ENCODE measurements at regions not wholly inside any gene's neighbourhood (a gene's known extent, or its start where the extent isn't known, plus 50 kb on each side); places are given as distances from the start of the nearest gene placed in this dataset.
"Not testable (repeated sequence)": the region's sequence is repeated elsewhere in the genome, so short reads cannot be mapped to it uniquely, and the experiment has no call there.

GRCh38 chr10:117775526-117775925, 233.0 kb downstream of the EMX2 start:
- Histone ChIP-seq H3K4me2 (no peak overlapping the region), H3K36me3 (replicated peaks in 1 of 2; ENCODE audit: control insufficient read depth in 1 of 2, insufficient read depth in 2 of 2, low read length in 1 of 2) (no peaks in the 10 kb centered on the region), H2AFZ (ENCODE audit: low read depth) (no peak overlapping the region), H3K9me3 (no peaks in the 10 kb centered on the region), H3K79me2 (ENCODE audit: insufficient read depth) (no peaks in the 10 kb centered on the region), H3K4me1 (ENCODE audit: control insufficient read depth in 1 of 2, insufficient read depth in 2 of 2, low read depth in 1 of 2, low read length in 1 of 2) (no peaks in the 10 kb centered on the region), H3K27ac (ENCODE audit: low read depth in 2 of 2, low read length in 1 of 2) (no peak overlapping the region), H3K4me3 (ENCODE audit: low read depth in 2 of 2, low read length in 1 of 2) (no peak overlapping the region), H3K9me2 (no peaks in the 10 kb centered on the region), H3K9ac (no peak overlapping the region), H3F3A (replicated peaks; ENCODE audit: insufficient read depth) (no peaks in the 10 kb centered on the region), H4K20me1 (ENCODE audit: insufficient read depth) (no peaks in the 10 kb centered on the region), H3K27me3 (ENCODE audit: insufficient read depth) (no peaks in the 10 kb centered on the region)
- no peak for TF ChIP-seq CHD2 (IDR thresholded peaks at IDR 0.05; ENCODE audit: low read length, partially characterized antibody)
- TF ChIP-seq RCOR1 (IDR thresholded peaks at IDR 0.05; ENCODE audit: low read length), result no peak
- no peak for TF ChIP-seq TCF12 (IDR thresholded peaks at IDR 0.05)
- TF ChIP-seq SMC3 (IDR thresholded peaks at IDR 0.05; ENCODE audit: low read depth, low read length), result no peak
- no peak for TF ChIP-seq JUND (IDR thresholded peaks at IDR 0.05)
- TF ChIP-seq RAD21 (IDR thresholded peaks at IDR 0.05; ENCODE audit: low read length), result no peak
- no peak for TF ChIP-seq ELF1 (IDR thresholded peaks at IDR 0.05)
- no peak for TF ChIP-seq NFIC (IDR thresholded peaks at IDR 0.05; ENCODE audit: borderline replicate concordance)
- no peak for TF ChIP-seq SIN3A (IDR thresholded peaks at IDR 0.05; ENCODE audit: borderline replicate concordance, low read depth, low read length)
- no peak for TF ChIP-seq MXI1 (IDR thresholded peaks at IDR 0.05; ENCODE audit: low read depth, low read length)
- TF ChIP-seq YY1 (IDR thresholded peaks at IDR 0.05; ENCODE audit: low read depth), result no peak
- no peak for TF ChIP-seq ZBTB33 (IDR thresholded peaks at IDR 0.05; ENCODE audit: borderline replicate concordance, low read depth)
- DNase-seq, result no peak
- ChIA-PET POLR2A (no interaction called here), CTCF (no interaction called here)
- WGBS (ENCODE audit: low lambda C conversion rate), result 53% methylated on average over 3 of the region's 3 CpGs

GRCh38 chr10:117777222-117777621, 234.7 kb downstream of the EMX2 start:
- H3K4me3 ChIP-seq (ENCODE audit: low read depth in 2 of 2, low read length in 1 of 2); H3F3A ChIP-seq (replicated peaks; ENCODE audit: insufficient read depth); H4K20me1 ChIP-seq (ENCODE audit: insufficient read depth); H3K9me3 ChIP-seq; H2AFZ ChIP-seq (ENCODE audit: low read depth); H3K27ac ChIP-seq (ENCODE audit: low read depth in 2 of 2, low read length in 1 of 2); DNase-seq; POLR2A ChIA-PET; H3K36me3 ChIP-seq (replicated peaks in 1 of 2; ENCODE audit: control insufficient read depth in 1 of 2, insufficient read depth in 2 of 2, low read length in 1 of 2); H3K79me2 ChIP-seq (ENCODE audit: insufficient read depth); H3K4me1 ChIP-seq (ENCODE audit: control insufficient read depth in 1 of 2, insufficient read depth in 2 of 2, low read depth in 1 of 2, low read length in 1 of 2); H3K9me2 ChIP-seq; H3K27me3 ChIP-seq (ENCODE audit: insufficient read depth); H3K9ac ChIP-seq; H3K4me2 ChIP-seq: not testable (repeated sequence)
- CTCF ChIA-PET, result interaction anchor here (1.1 kb wide), 1 partner anchor 281 kb away, joined by 3 read pairs; no protein-coding TSS in a partner anchor
- WGBS (ENCODE audit: low lambda C conversion rate), result 39% methylated on average over 5 of the region's 5 CpGs

- H3K4me3 ChIP-seq (ENCODE audit: low read depth in 2 of 2, low read length in 1 of 2), result no peak overlapping the region
- DNase-seq, result no peak
- H3K4me2 ChIP-seq, result no peak overlapping the region
- no peaks in the 10 kb centered on the region for H3K27me3 ChIP-seq (ENCODE audit: insufficient read depth)
- no peak overlapping the region for H2AFZ ChIP-seq (ENCODE audit: low read depth)
- H3K9me3 ChIP-seq, result no peaks in the 10 kb centered on the region
- no peaks in the 10 kb centered on the region for H3K79me2 ChIP-seq (ENCODE audit: insufficient read depth)
- no peaks in the 10 kb centered on the region for H4K20me1 ChIP-seq (ENCODE audit: insufficient read depth)
- 5% methylated on average over 3 of the region's 3 CpGs for WGBS (ENCODE audit: low lambda C conversion rate)
- H3K27ac ChIP-seq (ENCODE audit: low read depth in 2 of 2, low read length in 1 of 2), result no peak overlapping the region
- ChIA-PET CTCF (interaction anchor here (1.1 kb wide), 1 partner anchor 282 kb away, joined by 3 read pairs; no protein-coding TSS in a partner anchor), POLR2A (no interaction called here)
- H3K9me2 ChIP-seq, result no peaks in the 10 kb centered on the region
- H3F3A ChIP-seq (replicated peaks; ENCODE audit: insufficient read depth), result no peaks in the 10 kb centered on the region
- H3K36me3 ChIP-seq (replicated peaks in 1 of 2; ENCODE audit: control insufficient read depth in 1 of 2, insufficient read depth in 2 of 2, low read length in 1 of 2), result no peaks in the 10 kb centered on the region
- H3K4me1 ChIP-seq (ENCODE audit: control insufficient read depth in 1 of 2, insufficient read depth in 2 of 2, low read depth in 1 of 2, low read length in 1 of 2), result no peaks in the 10 kb centered on the region
- H3K9ac ChIP-seq, result no peak overlapping the region
- TF ChIP-seq MEF2A (IDR thresholded peaks at IDR 0.05; ENCODE audit: borderline replicate concordance, low read depth), result no peak
- TF ChIP-seq RXRA (IDR thresholded peaks at IDR 0.05; ENCODE audit: borderline replicate concordance, low read depth), result no peak
- TF ChIP-seq RAD21 (IDR thresholded peaks at IDR 0.05; ENCODE audit: low read length), result no peak
- TF ChIP-seq GATA2 (CRISPR knock-in tag; IDR thresholded peaks at IDR 0.05), result no peak
- TF ChIP-seq FOXM1 (IDR thresholded peaks at IDR 0.05; ENCODE audit: low read depth), result no peak
- TF ChIP-seq EP300 (IDR thresholded peaks at IDR 0.05; ENCODE audit: borderline replicate concordance in 1 of 2, low read depth in 1 of 2, low read length in 1 of 2), result no peak
- TF ChIP-seq POLR2AphosphoS5 (IDR thresholded peaks at IDR 0.05; ENCODE audit: low read depth, low read length), result no peak
- no peak for TF ChIP-seq TAF1 (IDR thresholded peaks at IDR 0.05; ENCODE audit: borderline replicate concordance, low read depth, low read length)
- no peak for TF ChIP-seq MXI1 (IDR thresholded peaks at IDR 0.05; ENCODE audit: low read depth, low read length)
- TF ChIP-seq MAX (IDR thresholded peaks at IDR 0.05; ENCODE audit: low read depth), result no peak
- no peak for TF ChIP-seq FOSL2 (IDR thresholded peaks at IDR 0.05; ENCODE audit: borderline replicate concordance, low read depth)
Observed at GRCh38 chr10:117778241-117778640, 235.7 kb downstream of the EMX2 start.

All from SK-N-SH (cell line).